Spleen (tissue), 7 donors: ENCODE measurements at regions not wholly inside any gene's neighbourhood (a gene's known extent, or its start where the extent isn't known, plus 50 kb on each side); places are given as distances from the start of the nearest gene placed in this dataset.

ENCODE experiments used
- CTCF ChIP-seq, 11 experiments: fragments of 200-600 bp in 7 of 11; fragments of 450-650 bp in 4 of 11; sonication (generic) in 4 of 11; IDR thresholded peaks in 8 of 11; conservative IDR thresholded peaks in 3 of 11; 1 replicate in 7 of 11; 2 replicates in 4 of 11; pipeline versions ENCODE4 v1.4.0 to v1.8.0; 2016 to 2021; ENCODE audit warnings: antibody characterized with exemption in 11 of 11, inconsistent platforms in 4 of 11, mild to moderate bottlenecking in 1 of 11
- POLR2A ChIP-seq, 3 donors: fragments of 450-650 bp; IDR thresholded peaks; one replicate each; pipeline ENCODE4 v1.5.1; 2017; ENCODE audit warnings: antibody characterized with exemption in 3 of 3, mild to moderate bottlenecking in 1 of 3
- POLR2AphosphoS5 ChIP-seq, 3 donors: sonication (generic); formaldehyde crosslinking; IDR thresholded peaks; one replicate each; pipeline ENCODE4 v1.5.1; 2017; ENCODE audit warnings: antibody characterized with exemption in 3 of 3
- donor health status: DM: no; HTN: no; CAD: no; lungs with moderate emphysema.
- donor health status: DM: no; HTN: no; CAD: no.
- donor health status: DM: no; HTN: no; CAD: no.

- TF ChIP-seq POLR2A (IDR thresholded peaks at IDR 0.05) (no peak), CTCF (IDR thresholded peaks at IDR 0.05 in 8 of 11, conservative IDR thresholded peaks at IDR 0.05 in 3 of 11) (no peak), POLR2AphosphoS5 (IDR thresholded peaks at IDR 0.05) (no peak)
These were observed 96.0 kb upstream of the NEUROD1 start for GRCh38 chr2:181776336-181776735.
